ENCODE measurements at regions not wholly inside any gene's neighbourhood (a gene's known extent, or its start where the extent isn't known, plus 50 kb on each side); places are given as distances from the start of the nearest gene placed in this dataset.

- DNase-seq (ENCODE audit: low spot score) = no peak
These were observed 294.7 kb upstream of the SLC30A5 start for GRCh38 chr5:68798877-68799843.

GRCh38 chr5:68802430-68802829 is 291.4 kb upstream of the SLC30A5 start:
- DNase-seq (ENCODE audit: low spot score) = no peak

GRCh38 chr5:68803881-68804319 is 289.9 kb upstream of the SLC30A5 start:
- no peak for DNase-seq (ENCODE audit: low spot score)

- no peak for DNase-seq (ENCODE audit: low spot score)
These were observed 289.5 kb upstream of the SLC30A5 start for GRCh38 chr5:68804343-68804742.

- no peak for DNase-seq (ENCODE audit: low spot score)
These were observed 288.4 kb upstream of the SLC30A5 start for GRCh38 chr5:68805444-68805843.

GRCh38 chr5:68817632-68818031 is 276.2 kb upstream of the SLC30A5 start:
- DNase-seq (ENCODE audit: low spot score) = no peak

GRCh38 chr5:68818057-68818695 is 275.6 kb upstream of the SLC30A5 start:
- peak; percentile 44 for DNase-seq (ENCODE audit: low spot score)

GRCh38 chr5:68818870-68819269 is 274.9 kb upstream of the SLC30A5 start:
- no peak for DNase-seq (ENCODE audit: low spot score)

GRCh38 chr5:68821056-68821455 is 272.8 kb upstream of the SLC30A5 start:
- DNase-seq (ENCODE audit: low spot score) = no peak

- DNase-seq (ENCODE audit: low spot score) = no peak
These were observed 271.0 kb upstream of the SLC30A5 start for GRCh38 chr5:68822796-68823195.

GRCh38 chr5:68823301-68823700 is 270.5 kb upstream of the SLC30A5 start:
- DNase-seq (ENCODE audit: low spot score) = no peak

GRCh38 chr5:68830377-68830898 is 263.4 kb upstream of the SLC30A5 start:
- DNase-seq (ENCODE audit: low spot score) = no peak

GRCh38 chr5:68834491-68834981 is 259.3 kb upstream of the SLC30A5 start:
- no peak for DNase-seq (ENCODE audit: low spot score)

- DNase-seq (ENCODE audit: low spot score) = no peak
These were observed 255.6 kb upstream of the SLC30A5 start for GRCh38 chr5:68838157-68838718.

- no peak for DNase-seq (ENCODE audit: low spot score)
These were observed 254.7 kb upstream of the SLC30A5 start for GRCh38 chr5:68839019-68839552.

GRCh38 chr5:68843624-68844364 is 250.0 kb upstream of the SLC30A5 start:
- DNase-seq (ENCODE audit: low spot score) = no peak

GRCh38 chr5:68845131-68845530 is 248.7 kb upstream of the SLC30A5 start:
- DNase-seq (ENCODE audit: low spot score) = no peak

GRCh38 chr5:68846828-68847227 is 247.0 kb upstream of the SLC30A5 start:
- DNase-seq (ENCODE audit: low spot score) = no peak

- no peak for DNase-seq (ENCODE audit: low spot score)
These were observed 245.7 kb upstream of the SLC30A5 start for GRCh38 chr5:68848091-68848490.

GRCh38 chr5:68849103-68849502 is 244.7 kb upstream of the SLC30A5 start:
- no peak for DNase-seq (ENCODE audit: low spot score)

- DNase-seq (ENCODE audit: low spot score) = no peak
These were observed 243.9 kb upstream of the SLC30A5 start for GRCh38 chr5:68849906-68850305.
